ENCODE measurements at regions not wholly inside any gene's neighbourhood (a gene's known extent, or its start where the extent isn't known, plus 50 kb on each side); places are given as distances from the start of the nearest gene placed in this dataset.

GRCh38 chr1:5340560-5341130 is 651.6 kb downstream of the NPHP4 start:
- DNase-seq (ENCODE audit: low spot score): peak; percentile 31

GRCh38 chr1:5338466-5338865 is 653.8 kb downstream of the NPHP4 start:
- peak; percentile 73 for DNase-seq (ENCODE audit: low spot score)

GRCh38 chr1:5333291-5333690 is 658.9 kb downstream of the NPHP4 start:
- DNase-seq (ENCODE audit: low spot score): no peak

GRCh38 chr1:5331101-5331500 is 661.1 kb downstream of the NPHP4 start:
- no peak for DNase-seq (ENCODE audit: low spot score)

- no peak for DNase-seq (ENCODE audit: low spot score)
These were observed 663.0 kb downstream of the NPHP4 start for GRCh38 chr1:5329068-5329739.

- no peak for DNase-seq (ENCODE audit: low spot score)
These were observed 667.3 kb downstream of the NPHP4 start for GRCh38 chr1:5324883-5325282.

GRCh38 chr1:5318143-5318816 is 663.9 kb downstream of the AJAP1 start:
- no peak for DNase-seq (ENCODE audit: low spot score)

GRCh38 chr1:5317391-5317790 is 663.0 kb downstream of the AJAP1 start:
- DNase-seq (ENCODE audit: low spot score): no peak

- no peak for DNase-seq (ENCODE audit: low spot score)
These were observed 658.5 kb downstream of the AJAP1 start for GRCh38 chr1:5312862-5313261.

- DNase-seq (ENCODE audit: low spot score): no peak
These were observed 657.9 kb downstream of the AJAP1 start for GRCh38 chr1:5312293-5312674.

- no peak for DNase-seq (ENCODE audit: low spot score)
These were observed 657.4 kb downstream of the AJAP1 start for GRCh38 chr1:5311634-5312292.

GRCh38 chr1:5311147-5311546 is 656.7 kb downstream of the AJAP1 start:
- DNase-seq (ENCODE audit: low spot score): no peak

- DNase-seq (ENCODE audit: low spot score): no peak
These were observed 653.8 kb downstream of the AJAP1 start for GRCh38 chr1:5308249-5308648.

- no peak for DNase-seq (ENCODE audit: low spot score)
These were observed 650.3 kb downstream of the AJAP1 start for GRCh38 chr1:5304702-5305101.

- no peak for DNase-seq (ENCODE audit: low spot score)
These were observed 644.0 kb downstream of the AJAP1 start for GRCh38 chr1:5298376-5298775.

- peak; percentile 47 for DNase-seq (ENCODE audit: low spot score)
These were observed 643.5 kb downstream of the AJAP1 start for GRCh38 chr1:5297886-5298239.

GRCh38 chr1:5297180-5297885 is 642.9 kb downstream of the AJAP1 start:
- peak; percentile 84 for DNase-seq (ENCODE audit: low spot score)

- DNase-seq (ENCODE audit: low spot score): no peak
These were observed 642.3 kb downstream of the AJAP1 start for GRCh38 chr1:5296557-5297179.

GRCh38 chr1:5296095-5296494 is 641.7 kb downstream of the AJAP1 start:
- DNase-seq (ENCODE audit: low spot score): no peak

GRCh38 chr1:5291889-5292288 is 637.5 kb downstream of the AJAP1 start:
- no peak for DNase-seq (ENCODE audit: low spot score)

GRCh38 chr1:5287178-5288150 is 633.1 kb downstream of the AJAP1 start:
- no peak for DNase-seq (ENCODE audit: low spot score)

Measured in pons (tissue), 1 donor.